WTC11 (cell line): ENCODE measurements at regions not wholly inside any gene's neighbourhood (a gene's known extent, or its start where the extent isn't known, plus 50 kb on each side); places are given as distances from the start of the nearest gene placed in this dataset.

ENCODE experiments used
- ATAC-seq: fragments of 200-7000 bp; cut with Tn5 transposase; 2 replicates; pipeline ENCODE4 v1.10.0; 2021; ENCODE audit warnings: mild to moderate bottlenecking, moderate library complexity
- CTCF ChIA-PET: fragments of 300-600 bp; sonication (Branson Sonifier 250); formaldehyde crosslinking; loops from one replicate; lab custom pipeline; 2021; ENCODE audit warnings: antibody characterized with exemption; lab: Charles Lee
- POLR2A ChIA-PET: fragments of 350-600 bp; sonication (Branson Sonifier 250); formaldehyde crosslinking; loops from one replicate; lab custom pipeline; 2021; ENCODE audit warnings: antibody characterized with exemption; lab: Charles Lee
- DNase-seq: peaks from one replicate; pipeline ENCODE4 v3.0.0; 2021; ENCODE audit warnings: low spot score
- H3K27ac Mint-ChIP-seq: 2 replicates; pipeline ENCODE4 v1.8.0; 2021; ENCODE audit warnings: mixed read lengths
- H3K27me3 Mint-ChIP-seq: 2 replicates; pipeline ENCODE4 v1.8.0; 2021; ENCODE audit warnings: low read depth, mild to moderate bottlenecking, moderate library complexity, mixed read lengths
- H3K36me3 Mint-ChIP-seq: 2 replicates; pipeline ENCODE4 v1.8.0; 2021; ENCODE audit warnings: mixed read lengths
- H3K4me1 Mint-ChIP-seq: 2 replicates; pipeline ENCODE4 v1.8.0; 2022; ENCODE audit warnings: mixed read lengths
- H3K4me3 Mint-ChIP-seq: 2 replicates; pipeline ENCODE4 v1.8.0; 2021; ENCODE audit warnings: mild to moderate bottlenecking, moderate library complexity, mixed read lengths
- H3K9me3 Mint-ChIP-seq: 2 replicates; pipeline ENCODE4 v1.8.0; 2021; ENCODE audit warnings: mixed read lengths
- CREM ChIP-seq: sonication (generic); formaldehyde crosslinking; IDR thresholded peaks from 2 replicates; pipeline ENCODE4 v1.8.1; 2022; ENCODE audit warnings: mild to moderate bottlenecking, missing genetic modification reagents, moderate library complexity
- CTCF ChIP-seq: fragments of 200-600 bp; IDR thresholded peaks from 2 replicates; pipeline ENCODE4 v1.8.0; 2022; ENCODE audit warnings: antibody characterized with exemption
- E2F4 ChIP-seq: sonication (generic); formaldehyde crosslinking; IDR thresholded peaks from 2 replicates; pipeline ENCODE4 v1.8.1; 2022; ENCODE audit warnings: low read depth, mild to moderate bottlenecking, moderate library complexity, missing genetic modification reagents, borderline replicate concordance
- ERG ChIP-seq: fragments of 250-450 bp; sonication (Bioruptor Pico); IDR thresholded peaks from 2 replicates; pipeline ENCODE4 v1.8.0; 2021; ENCODE audit warnings: mild to moderate bottlenecking
- FOXP4 ChIP-seq: sonication (generic); formaldehyde crosslinking; IDR thresholded peaks from 2 replicates; pipeline ENCODE4 v1.8.0; 2022; ENCODE audit warnings: mild to moderate bottlenecking, missing genetic modification reagents
- GABPB1 ChIP-seq: sonication (generic); formaldehyde crosslinking; IDR thresholded peaks from 2 replicates; pipeline ENCODE4 v1.8.1; 2023; ENCODE audit warnings: mild to moderate bottlenecking, missing genetic modification reagents
- KAT7 ChIP-seq: sonication (generic); formaldehyde crosslinking; IDR thresholded peaks from 2 replicates; pipeline ENCODE4 v1.8.1; 2023; ENCODE audit warnings: missing genetic modification reagents, mild to moderate bottlenecking, borderline replicate concordance
- MLX ChIP-seq: sonication (generic); formaldehyde crosslinking; IDR thresholded peaks from 2 replicates; pipeline ENCODE4 v1.8.1; 2023; ENCODE audit warnings: mild to moderate bottlenecking, missing genetic modification reagents, moderate library complexity
- NFATC4 ChIP-seq: fragments of 250-450 bp; sonication (Bioruptor Pico); IDR thresholded peaks from 2 replicates; pipeline ENCODE4 v1.9.0; 2021; ENCODE audit warnings: mild to moderate bottlenecking
- NR2C2 ChIP-seq: sonication (generic); formaldehyde crosslinking; IDR thresholded peaks from 2 replicates; pipeline ENCODE4 v1.8.0; 2022; ENCODE audit warnings: mild to moderate bottlenecking, missing genetic modification reagents
- NR3C1 ChIP-seq: sonication (generic); formaldehyde crosslinking; conservative IDR thresholded peaks from 2 replicates; pipeline ENCODE4 v1.8.1; 2023; ENCODE audit warnings: low read depth, mild to moderate bottlenecking, missing genetic modification reagents
- OVOL2 ChIP-seq: fragments of 250-450 bp; sonication (Bioruptor Pico); IDR thresholded peaks from 2 replicates; pipeline ENCODE4 v1.9.0; 2021; ENCODE audit warnings: mild to moderate bottlenecking, borderline replicate concordance
- PRRX2 ChIP-seq: fragments of 250-450 bp; sonication (Bioruptor Pico); IDR thresholded peaks from 2 replicates; pipeline ENCODE4 v1.8.0; 2021; ENCODE audit warnings: mild to moderate bottlenecking
- RORB ChIP-seq: fragments of 250-450 bp; sonication (Bioruptor Pico); IDR thresholded peaks from 2 replicates; pipeline ENCODE4 v1.9.0; 2021; ENCODE audit warnings: mild to moderate bottlenecking
- SMAD4 ChIP-seq: sonication (generic); formaldehyde crosslinking; IDR thresholded peaks from 2 replicates; pipeline ENCODE4 v1.8.0; 2022; ENCODE audit warnings: mild to moderate bottlenecking, missing genetic modification reagents
- ZBTB43 ChIP-seq: sonication (generic); formaldehyde crosslinking; IDR thresholded peaks from 2 replicates; pipeline ENCODE4 v1.8.1; 2023; ENCODE audit warnings: mild to moderate bottlenecking, missing genetic modification reagents
- ZNF396 ChIP-seq: fragments of 250-450 bp; sonication (Bioruptor Pico); IDR thresholded peaks from 2 replicates; pipeline ENCODE4 v1.8.0; 2021; ENCODE audit warnings: mild to moderate bottlenecking, moderate library complexity, borderline replicate concordance
- ZNF423 ChIP-seq: fragments of 250-450 bp; sonication (Bioruptor Pico); IDR thresholded peaks from 2 replicates; pipeline ENCODE4 v2.1.2; 2022; ENCODE audit warnings: mild to moderate bottlenecking, moderate library complexity
- ZNF425 ChIP-seq: fragments of 250-450 bp; sonication (Bioruptor Pico); conservative IDR thresholded peaks from 2 replicates; pipeline ENCODE4 v1.9.0; 2021; ENCODE audit warnings: mild to moderate bottlenecking
- ZNF532 ChIP-seq: fragments of 250-450 bp; sonication (Bioruptor Pico); IDR thresholded peaks from 2 replicates; pipeline ENCODE4 v1.9.0; 2021; ENCODE audit warnings: mild to moderate bottlenecking, borderline replicate concordance

GRCh38 chrX:23478561-23478960 lies 143.9 kb downstream of the PTCHD1 start:
- Mint-ChIP-seq H3K27me3 (no peaks in the 10 kb centered on the region), H3K4me3 (no peak overlapping the region), H3K4me1 (no peaks in the 10 kb centered on the region), H3K9me3 (peaks cover 28% of the 10 kb centered on the region), H3K27ac (no peak overlapping the region), H3K36me3 (peaks cover 12% of the 10 kb centered on the region; the same call in 1 of the 2 replicates)
- ChIA-PET POLR2A (no interaction called here), CTCF (no interaction called here)
- TF ChIP-seq ZNF532 (no peak), MLX (CRISPR knock-in tag) (no peak)
- no peak for DNase-seq
- ATAC-seq: no peak

- Mint-ChIP-seq H3K4me3 (no peak overlapping the region), H3K36me3 (peaks cover 8% of the 10 kb centered on the region; the same call in 1 of the 2 replicates), H3K27ac (no peak overlapping the region), H3K27me3 (no peaks in the 10 kb centered on the region), H3K9me3 (peaks cover 25% of the 10 kb centered on the region), H3K4me1 (no peaks in the 10 kb centered on the region)
- CTCF ChIA-PET: no interaction called here
- ATAC-seq: no peak
- POLR2A ChIA-PET: no interaction called here
- no peak for TF ChIP-seq ERG (CRISPR knock-in tag)
- no peak for TF ChIP-seq GABPB1 (CRISPR knock-in tag)
- no peak for TF ChIP-seq PRRX2 (CRISPR knock-in tag)
- no peak for TF ChIP-seq SMAD4 (CRISPR knock-in tag)
- no peak for TF ChIP-seq ZBTB43
- no peak for TF ChIP-seq FOXP4 (CRISPR knock-in tag)
- TF ChIP-seq NR2C2 (CRISPR knock-in tag): no peak
- TF ChIP-seq NFATC4 (CRISPR knock-in tag): no peak
- no peak for TF ChIP-seq ZNF423 (CRISPR knock-in tag)
- no peak for TF ChIP-seq E2F4
- no peak for TF ChIP-seq CTCF
- no peak for TF ChIP-seq NR3C1 (CRISPR knock-in tag)
- no peak for TF ChIP-seq RORB (CRISPR knock-in tag)
- TF ChIP-seq ZNF396 (CRISPR knock-in tag): no peak
- no peak for TF ChIP-seq OVOL2 (CRISPR knock-in tag)
- TF ChIP-seq CREM (CRISPR knock-in tag): no peak
- TF ChIP-seq KAT7: no peak
- no peak for TF ChIP-seq ZNF425 (CRISPR knock-in tag)
- no peak for DNase-seq
Measured at GRCh38 chrX:23482561-23482960, 147.9 kb downstream of the PTCHD1 start.
